ENCODE measurements at regions not wholly inside any gene's neighbourhood (a gene's known extent, or its start where the extent isn't known, plus 50 kb on each side); places are given as distances from the start of the nearest gene placed in this dataset.

GRCh38 chr1:88502886-88503285 is 181.2 kb upstream of the PKN2 start:
- no peaks in the 10 kb centered on the region for H3K27me3 Mint-ChIP-seq (ENCODE audit: low read depth)
- ATAC-seq (no peak), DNase-seq (ENCODE audit: low spot score) (no peak)
- H3K36me3 Mint-ChIP-seq, result no peaks in the 10 kb centered on the region
- H3K9me3 Mint-ChIP-seq, result no peaks in the 10 kb centered on the region
- H3K4me1 Mint-ChIP-seq, result peaks cover 6% of the 10 kb centered on the region; the same call in 1 of the 2 replicates
- ChIA-PET POLR2A (no interaction called here), CTCF (interaction anchor here (1.1 kb wide), 1 partner anchor 47 kb away, joined by 3 read pairs; no protein-coding TSS in a partner anchor)
- no peak overlapping the region for H3K4me3 Mint-ChIP-seq
- no peak overlapping the region for H3K27ac Mint-ChIP-seq
- TF ChIP-seq ZBTB21 (CRISPR knock-in tag; IDR thresholded peaks at IDR 0.05; ENCODE audit: borderline replicate concordance), result no peak
- TF ChIP-seq JUN (CRISPR knock-in tag; IDR thresholded peaks at IDR 0.05), result no peak
- TF ChIP-seq IRF1 (CRISPR knock-in tag; IDR thresholded peaks at IDR 0.05), result no peak
- TF ChIP-seq ZNF281 (CRISPR knock-in tag; IDR thresholded peaks at IDR 0.05), result no peak
- no peak for TF ChIP-seq GTF2I (CRISPR knock-in tag; conservative IDR thresholded peaks at IDR 0.05)
- TF ChIP-seq ZNF121 (CRISPR knock-in tag; IDR thresholded peaks at IDR 0.05), result no peak
- no peak for TF ChIP-seq PREB (CRISPR knock-in tag; IDR thresholded peaks at IDR 0.05; ENCODE audit: borderline replicate concordance)
- no peak for TF ChIP-seq FOXK1 (CRISPR knock-in tag; IDR thresholded peaks at IDR 0.05)
- TF ChIP-seq ZNF671 (CRISPR knock-in tag; IDR thresholded peaks at IDR 0.05), result no peak
- no peak for TF ChIP-seq MAX (CRISPR knock-in tag; IDR thresholded peaks at IDR 0.05)
- no peak for TF ChIP-seq RELA (CRISPR knock-in tag; IDR thresholded peaks at IDR 0.05; ENCODE audit: borderline replicate concordance)
- TF ChIP-seq FOXJ3 (CRISPR knock-in tag; IDR thresholded peaks at IDR 0.05; ENCODE audit: borderline replicate concordance), result no peak
- TF ChIP-seq FOXP1 (CRISPR knock-in tag; IDR thresholded peaks at IDR 0.05; ENCODE audit: borderline replicate concordance), result no peak
- no peak for TF ChIP-seq NR2C2 (CRISPR knock-in tag; IDR thresholded peaks at IDR 0.05)
- TF ChIP-seq AR (CRISPR knock-in tag; IDR thresholded peaks at IDR 0.05), result no peak

- Mint-ChIP-seq H3K27ac (no peak overlapping the region), H3K4me1 (peaks cover 6% of the 10 kb centered on the region; the same call in 1 of the 2 replicates), H3K36me3 (no peaks in the 10 kb centered on the region), H3K9me3 (no peaks in the 10 kb centered on the region), H3K4me3 (no peak overlapping the region), H3K27me3 (ENCODE audit: low read depth) (no peaks in the 10 kb centered on the region)
- ChIA-PET POLR2A (no interaction called here), CTCF (no interaction called here)
- no peak for ATAC-seq
- TF ChIP-seq ZNF396 (CRISPR knock-in tag; IDR thresholded peaks at IDR 0.05; ENCODE audit: borderline replicate concordance) (no peak), ZMAT4 (CRISPR knock-in tag; IDR thresholded peaks at IDR 0.05) (no peak), NFYB (CRISPR knock-in tag; conservative IDR thresholded peaks at IDR 0.05; ENCODE audit: low read depth) (no peak), JAZF1 (CRISPR knock-in tag; IDR thresholded peaks at IDR 0.05) (no peak), TEAD1 (CRISPR knock-in tag; IDR thresholded peaks at IDR 0.05) (no peak)
- DNase-seq (ENCODE audit: low spot score), result no peak
Observed at GRCh38 chr1:88503646-88504045, 180.4 kb upstream of the PKN2 start.
